CD1c-positive myeloid dendritic cell (primary cell): ENCODE measurements at regions not wholly inside any gene's neighbourhood (a gene's known extent, or its start where the extent isn't known, plus 50 kb on each side); places are given as distances from the start of the nearest gene placed in this dataset.
A peak's percentile ranks its signal among the peaks of the same experiment; 100 is the strongest.
"Not testable (repeated sequence)": the region's sequence is repeated elsewhere in the genome, so short reads cannot be mapped to it uniquely, and the experiment has no call there.

Experiments
- DNase-seq: peaks from one replicate; pipeline ENCODE4 v3.0.0-alpha.2; 2016; ENCODE audit errors: extremely low spot score

DNA sequence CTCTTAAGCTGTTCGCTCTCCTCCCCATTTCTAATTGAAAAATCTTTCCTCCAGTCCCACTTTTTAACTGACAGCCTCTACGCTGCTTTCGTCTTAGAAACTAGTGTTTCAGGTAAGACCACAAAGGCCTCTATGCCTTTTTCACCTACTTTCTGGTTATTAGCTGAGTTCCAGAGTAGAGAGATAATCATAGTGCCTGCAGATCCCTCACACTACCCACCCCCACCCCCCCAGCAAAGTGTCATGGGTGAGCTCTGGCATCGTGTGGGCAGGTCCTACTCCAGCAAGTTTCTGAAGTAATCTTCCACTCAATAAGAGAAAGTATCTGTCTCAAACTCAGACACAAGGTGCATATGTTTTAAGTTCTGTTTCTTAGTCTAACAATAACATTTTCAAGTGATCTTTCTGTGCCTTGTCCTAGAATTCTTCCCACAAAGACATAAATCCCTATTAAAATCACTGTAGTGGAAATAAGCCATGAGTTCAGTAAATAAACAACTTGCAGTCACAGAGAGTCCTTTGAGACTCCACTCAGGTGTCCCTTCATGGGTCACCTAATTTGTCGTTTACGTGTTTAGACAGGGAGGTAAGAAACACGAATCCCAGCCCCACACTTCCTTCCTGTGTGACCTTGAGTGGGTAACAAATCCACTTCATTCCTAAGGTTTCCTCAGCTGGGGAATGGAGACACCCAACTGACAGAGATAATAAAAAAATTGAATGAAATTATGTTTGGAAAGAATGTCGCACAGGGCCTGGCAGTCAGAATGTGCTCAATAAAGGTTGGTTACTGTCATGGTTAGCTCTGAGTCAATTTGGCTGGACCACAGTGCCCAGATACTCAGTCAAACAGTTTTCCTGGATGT, 228.9 kb upstream of the CAND1 start:
- DNase-seq, result no peak

- DNase-seq, result no peak
Measured at GRCh38 chr12:67040861-67041137, 228.4 kb upstream of the CAND1 start.

DNA sequence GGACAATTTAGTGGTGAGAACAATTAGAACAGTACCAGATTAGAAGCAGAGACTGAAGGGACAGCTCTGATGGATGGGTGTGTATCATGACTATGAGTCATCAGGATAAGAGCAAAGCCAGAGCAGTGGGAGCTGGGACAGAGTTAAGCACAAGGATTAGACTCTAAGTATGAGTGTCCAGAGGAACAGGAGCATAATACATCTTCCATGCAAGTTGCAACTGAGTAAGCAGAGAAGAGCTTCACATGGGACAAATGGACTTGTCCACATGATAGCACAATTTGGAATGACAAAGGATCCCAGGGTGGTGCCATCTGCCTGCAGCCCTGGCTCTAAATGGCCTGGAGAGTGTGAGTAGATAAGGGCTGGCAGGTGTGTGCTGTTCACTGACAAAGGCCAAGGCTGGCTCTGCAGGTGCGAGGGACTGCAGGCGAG, 226.4 kb upstream of the CAND1 start:
- DNase-seq, result no peak

GRCh38 chr12:67043771-67044170, 225.4 kb upstream of the CAND1 start:
- DNase-seq, result no peak

- DNase-seq, result no peak
Measured at GRCh38 chr12:67045650-67046049, 223.5 kb upstream of the CAND1 start.

GRCh38 chr12:67046062-67046461, 223.1 kb upstream of the CAND1 start:
- no peak for DNase-seq

GRCh38 chr12:67047634-67048033, 221.5 kb upstream of the CAND1 start:
- no peak for DNase-seq

DNA sequence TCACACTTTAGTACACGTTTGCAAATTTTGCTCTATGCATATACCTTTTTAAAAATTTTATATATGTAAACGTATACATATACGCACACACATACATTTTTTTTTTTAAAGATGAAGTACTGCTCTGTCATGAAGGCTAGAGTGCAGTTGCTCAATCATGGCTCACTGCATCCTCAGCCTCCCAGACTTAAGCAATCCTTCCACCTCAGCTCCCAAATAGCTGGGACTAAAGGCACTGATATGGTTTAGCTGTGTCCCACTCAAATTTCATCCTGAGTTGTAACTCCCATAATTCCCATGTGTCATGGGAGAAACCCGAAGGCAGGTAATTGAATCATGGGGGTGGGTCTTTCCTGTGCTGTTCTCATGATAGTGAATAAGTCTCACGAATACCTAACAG, 220.8 kb upstream of the CAND1 start:
- DNase-seq, result no peak

GRCh38 chr12:67049199-67049598, 220.0 kb upstream of the CAND1 start:
- not testable (repeated sequence) for DNase-seq

GRCh38 chr12:67052981-67053380, 216.2 kb upstream of the CAND1 start:
- no peak for DNase-seq

DNA sequence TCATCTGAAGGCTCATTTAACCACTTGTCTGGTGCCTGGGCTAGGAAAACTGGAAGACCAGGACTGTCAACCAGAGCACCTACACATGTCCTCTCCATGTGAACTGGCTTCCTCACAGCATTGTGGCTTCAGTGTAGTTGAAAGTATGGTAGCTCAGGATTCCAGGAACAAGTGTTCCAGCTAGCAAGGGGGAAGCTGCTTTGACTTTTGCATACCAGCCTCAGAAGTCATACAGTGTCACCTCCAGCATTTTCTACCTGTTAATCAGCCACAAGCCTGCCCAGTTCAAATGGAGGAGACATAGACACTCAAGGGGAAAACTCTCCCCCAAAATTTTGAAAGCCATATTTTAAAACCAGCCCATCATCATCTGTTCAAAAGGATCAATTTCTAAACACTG, 212.8 kb upstream of the CAND1 start:
- no peak for DNase-seq

DNA sequence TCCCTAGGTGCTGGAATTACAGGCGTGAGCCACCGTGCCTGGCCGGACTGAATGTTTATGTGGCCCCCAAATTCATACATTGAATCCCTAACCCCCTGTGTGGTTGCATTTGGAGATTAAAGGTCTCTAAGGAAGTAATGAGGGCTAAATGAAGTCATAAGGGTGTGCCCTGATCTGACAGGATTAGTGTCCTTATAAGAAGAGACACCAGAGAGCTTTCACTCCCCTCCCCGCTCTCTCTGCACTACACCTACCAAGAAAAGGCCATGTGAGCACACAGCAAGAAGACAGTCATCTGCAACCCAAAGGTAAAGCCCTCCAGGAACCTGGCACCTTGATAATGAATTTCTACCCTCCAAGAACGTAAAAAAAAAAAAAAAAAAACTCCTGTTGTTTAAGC, 212.1 kb upstream of the CAND1 start:
- DNase-seq, result no peak

GRCh38 chr12:67062193-67062592, 207.0 kb upstream of the CAND1 start:
- DNase-seq, result no peak

- no peak for DNase-seq
Measured at GRCh38 chr12:67067453-67068203, 201.5 kb upstream of the CAND1 start.

DNA sequence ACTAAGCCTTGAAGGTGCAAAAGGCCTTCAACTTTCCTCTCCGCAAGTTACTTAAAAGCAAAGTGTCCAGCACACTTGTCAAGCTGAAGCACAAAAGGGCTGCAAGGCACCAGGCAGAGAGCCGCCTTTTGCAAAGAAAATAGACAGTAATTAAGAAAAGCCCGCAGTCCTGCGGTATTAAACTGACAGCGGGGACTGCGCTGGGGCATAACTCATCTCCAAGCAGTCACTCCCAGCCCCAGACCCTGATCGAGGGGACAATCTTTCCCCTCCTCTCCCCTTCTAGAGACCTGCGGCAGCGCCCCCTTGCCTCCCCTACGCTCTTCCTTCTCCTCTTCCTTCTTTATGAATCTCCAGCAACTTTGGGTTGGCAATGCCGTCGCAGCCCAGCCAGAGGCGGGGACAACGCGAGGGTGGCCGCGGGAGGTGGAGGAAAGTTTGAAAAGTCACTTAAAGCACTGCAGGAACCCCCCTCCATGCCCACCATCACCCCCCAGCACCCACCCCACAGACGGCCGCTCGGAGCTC, 200.9 kb upstream of the CAND1 start:
- no peak for DNase-seq

DNA sequence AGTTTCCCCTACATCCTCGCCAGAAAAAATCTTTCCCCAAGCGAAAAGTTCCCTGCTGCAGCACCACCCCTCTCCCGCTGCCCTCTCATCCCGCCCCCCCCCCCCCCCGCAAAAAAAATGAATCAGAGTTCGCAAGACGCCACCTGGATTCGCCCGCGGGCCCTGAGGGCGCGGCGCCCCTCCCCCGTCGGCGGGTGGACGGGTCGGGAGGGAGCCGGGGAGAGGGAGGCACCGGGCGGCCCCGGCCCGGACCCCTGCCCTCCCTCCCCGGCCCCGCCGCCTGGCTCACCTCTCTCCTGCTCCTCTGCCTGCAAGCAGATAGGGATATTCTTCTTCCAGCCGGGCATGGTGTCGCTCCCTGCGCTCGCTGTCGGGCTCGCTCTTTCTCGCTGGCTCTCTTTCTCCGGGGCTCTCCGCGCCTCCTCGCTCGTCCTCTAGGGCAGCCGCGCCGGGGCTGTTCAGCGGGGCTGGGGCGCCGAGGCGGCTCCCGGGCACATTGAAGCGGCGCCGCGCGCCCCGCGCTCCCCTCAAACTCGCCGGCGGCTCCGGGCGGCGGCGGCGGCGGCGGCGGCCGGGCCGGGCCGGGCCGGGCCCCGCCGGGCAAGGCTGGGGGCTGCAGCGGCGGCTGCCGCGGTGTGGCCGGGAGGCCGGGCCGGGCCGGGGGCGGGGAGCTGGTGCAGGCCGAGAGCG, 200.3 kb upstream of the CAND1 start:
- peak; percentile 15 for DNase-seq

DNA sequence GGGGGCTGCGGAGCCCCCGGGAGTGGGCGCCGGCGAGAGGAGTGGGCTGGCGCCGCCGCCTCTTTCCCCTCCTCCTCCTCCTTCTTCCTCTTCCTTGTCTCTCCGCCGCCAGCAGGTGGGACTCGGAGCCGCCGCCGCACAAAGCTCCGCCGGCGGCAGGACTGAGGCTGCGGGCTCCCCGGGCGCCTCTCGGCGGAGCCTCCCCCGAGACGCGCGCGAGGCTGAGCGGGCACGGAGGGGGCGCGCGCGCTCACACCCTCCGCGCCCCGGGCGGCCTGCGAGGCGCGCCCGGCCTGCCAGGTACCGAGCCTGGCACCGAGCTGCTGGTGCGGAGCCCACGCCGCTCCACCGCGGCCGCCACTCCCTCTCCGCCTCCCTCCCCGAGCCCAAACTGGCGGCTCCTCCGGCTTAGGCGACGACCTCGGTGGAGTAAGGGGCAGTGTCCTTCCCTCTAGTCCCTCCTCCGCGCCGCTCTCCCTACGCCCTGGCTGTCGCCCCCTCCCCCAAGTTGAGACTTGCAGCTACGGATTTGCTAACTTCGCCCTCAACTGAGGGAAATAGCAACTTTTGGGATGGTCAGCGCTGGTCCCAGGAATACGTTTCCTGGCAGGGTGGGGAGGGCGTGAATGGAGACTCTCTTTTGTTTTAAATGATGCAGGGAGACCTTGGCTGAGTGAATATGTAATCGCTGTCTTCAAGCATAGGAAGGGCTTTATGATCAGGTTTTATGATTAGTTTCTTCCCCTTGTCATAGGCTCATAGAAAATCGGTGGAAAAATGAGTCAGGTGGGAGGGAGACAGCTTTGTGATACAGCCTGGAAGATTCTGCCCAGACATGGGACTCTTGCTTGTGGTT, 199.5 kb upstream of the CAND1 start:
- DNase-seq, result no peak

DNA sequence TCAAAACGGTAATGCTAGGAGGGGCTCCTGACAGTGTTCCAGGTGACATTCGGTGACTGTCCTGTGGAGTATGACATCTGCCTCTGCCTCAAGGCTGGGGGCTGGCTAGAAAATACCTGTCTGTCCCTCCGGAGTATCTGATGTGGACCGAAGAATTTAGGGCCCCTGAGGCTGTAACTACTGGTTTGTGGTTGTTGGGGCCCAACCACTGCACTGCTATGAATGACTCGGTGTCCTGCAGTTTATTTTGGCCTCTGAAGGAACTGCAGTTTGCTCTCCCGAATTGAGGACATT, 198.9 kb upstream of the CAND1 start:
- no peak for DNase-seq

DNA sequence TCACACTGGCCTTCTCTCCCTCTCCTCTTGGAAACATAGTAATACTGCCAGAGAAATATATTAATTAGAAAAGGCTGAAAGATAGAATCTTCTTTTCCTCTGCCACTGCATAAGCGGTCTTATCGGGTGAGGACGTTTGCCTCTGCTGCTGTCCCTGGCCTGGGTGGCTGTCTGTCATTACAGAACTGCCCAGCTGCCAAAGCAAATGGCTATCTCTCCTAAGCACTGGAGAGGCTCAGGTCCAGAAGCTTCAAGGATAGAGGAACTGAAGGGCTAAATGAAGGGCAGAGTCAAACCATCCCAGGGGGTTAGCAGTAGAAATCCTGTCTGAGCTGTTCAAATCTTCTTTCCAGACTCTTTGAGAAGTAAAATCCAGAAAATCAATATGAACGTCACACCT, 198.6 kb upstream of the CAND1 start:
- DNase-seq, result no peak

DNA sequence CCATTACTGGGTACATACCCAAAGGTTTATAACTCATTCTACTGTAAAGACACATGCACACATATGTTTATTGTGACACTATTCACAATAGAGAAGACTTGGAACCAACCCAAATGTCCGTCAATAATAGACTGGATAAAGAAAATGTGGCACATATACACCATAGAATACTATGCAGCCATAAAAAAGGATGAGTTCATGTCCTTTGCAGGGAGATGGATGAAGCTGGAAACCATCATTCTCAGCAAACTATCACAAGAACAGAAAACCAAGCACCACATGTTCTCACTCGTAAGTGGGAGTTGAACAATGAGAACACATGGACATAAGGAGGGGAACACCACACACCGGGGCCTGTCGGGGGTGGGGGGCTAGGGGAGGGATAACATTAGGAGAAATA, 196.9 kb upstream of the CAND1 start:
- DNase-seq, result not testable (repeated sequence)

DNA sequence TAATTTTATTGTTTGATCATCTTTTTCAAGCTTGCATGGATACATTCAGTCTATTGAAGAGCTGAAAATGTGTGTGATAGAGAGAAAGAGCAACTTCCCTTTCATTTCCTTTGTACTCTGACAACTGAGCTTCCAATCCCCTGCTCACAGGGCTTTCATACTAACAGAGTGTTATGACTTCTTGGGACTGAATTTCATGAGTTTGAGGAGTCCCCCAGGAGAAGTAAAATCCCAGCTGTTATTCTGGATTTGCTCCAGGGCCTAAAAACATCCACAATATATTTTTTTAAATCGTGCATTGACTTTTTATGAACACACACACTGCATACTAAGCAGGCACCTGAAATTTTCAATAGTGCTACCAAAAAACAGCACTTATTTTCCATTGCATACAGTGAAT, 195.8 kb upstream of the CAND1 start:
- DNase-seq, result no peak

- no peak for DNase-seq
Measured at GRCh38 chr12:67074072-67074471, 195.1 kb upstream of the CAND1 start.
